HG02759 (cell line): ENCODE measurements at regions not wholly inside any gene's neighbourhood (a gene's known extent, or its start where the extent isn't known, plus 50 kb on each side); places are given as distances from the start of the nearest gene placed in this dataset.

ENCODE experiments used
- ATAC-seq: cut with Tn5 transposase; IDR thresholded peaks from one replicate; pipeline ENCODE4 v1.9.1; 2021; ENCODE audit warnings: mild to moderate bottlenecking, moderate library complexity; ENCODE audit not compliant: unreplicated experiment

DNA sequence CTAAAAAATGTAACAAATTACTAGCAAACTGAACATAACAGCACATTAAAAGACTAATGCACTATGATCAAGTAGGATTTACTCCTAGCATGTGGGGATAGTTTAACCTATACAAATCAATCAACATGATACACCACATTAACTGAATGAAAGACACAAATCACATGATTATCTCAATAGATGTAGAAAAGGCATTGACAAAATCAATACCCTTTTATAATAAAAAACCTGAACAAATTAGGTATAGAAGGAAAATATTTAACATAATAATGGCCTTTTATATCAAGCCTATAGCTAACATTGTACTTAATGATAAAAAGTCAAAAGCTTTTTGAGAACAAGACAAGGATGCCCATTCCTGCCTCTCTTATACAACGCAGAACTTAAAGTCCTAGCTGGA, 540.0 kb downstream of the RERGL start:
- ATAC-seq = no peak

DNA sequence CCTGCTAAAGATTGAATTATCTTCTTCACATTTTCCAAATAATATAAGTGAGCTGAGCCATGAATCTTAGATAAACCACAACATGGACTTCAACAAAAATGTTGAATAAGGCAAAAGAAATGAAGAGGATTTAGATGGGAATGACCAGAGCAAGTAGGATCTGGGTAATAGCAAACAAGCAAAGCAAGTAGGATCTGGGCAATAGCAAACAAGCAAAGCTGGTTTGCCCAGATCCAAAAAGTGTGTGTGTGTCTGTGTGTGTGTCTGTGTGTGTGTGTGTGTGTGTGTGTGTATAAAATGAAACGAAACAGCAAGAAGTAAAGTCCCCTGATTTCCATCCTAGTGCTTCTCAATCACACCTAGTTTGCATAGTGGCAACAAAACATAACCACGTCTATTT, 549.1 kb downstream of the RERGL start:
- ATAC-seq = no peak

DNA sequence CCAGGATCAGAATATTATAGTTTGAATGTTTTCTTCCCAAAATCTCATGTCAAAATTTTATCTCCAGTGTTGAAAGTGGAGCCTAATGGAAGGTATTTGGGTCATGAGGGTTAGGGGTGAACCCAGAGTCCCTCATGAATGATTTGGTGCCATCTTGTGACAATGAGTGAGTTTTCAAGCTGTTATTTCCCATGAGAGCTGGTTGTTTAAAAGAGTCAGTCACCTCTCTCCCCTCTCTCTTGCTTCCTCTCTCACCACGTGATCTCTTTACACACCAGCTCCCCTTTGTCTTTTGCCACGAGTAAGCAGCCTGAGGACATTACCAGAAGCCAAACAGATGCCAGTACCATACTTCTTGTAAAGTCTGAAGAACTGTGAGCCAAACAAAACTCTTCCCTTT, 561.6 kb downstream of the RERGL start:
- no peak for ATAC-seq

DNA sequence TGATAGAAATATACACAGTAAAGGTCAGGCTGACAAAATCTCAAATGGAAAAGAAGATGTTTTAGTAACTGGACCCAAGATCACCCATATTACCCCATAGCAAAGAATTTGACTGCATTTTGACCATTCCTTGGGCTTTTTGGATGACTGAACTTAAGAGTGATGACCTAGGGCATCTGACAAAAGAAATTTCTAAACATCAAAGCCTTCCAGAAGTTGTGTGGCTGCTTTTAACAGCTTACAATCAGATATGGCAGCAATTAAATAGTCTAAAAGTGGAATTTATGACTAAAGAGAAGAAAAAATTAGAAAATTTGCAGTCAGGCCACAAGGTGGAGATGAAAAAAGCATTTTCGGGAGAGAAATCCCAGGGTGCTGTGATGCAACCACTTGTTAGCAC, 563.0 kb downstream of the RERGL start:
- no peak for ATAC-seq

DNA sequence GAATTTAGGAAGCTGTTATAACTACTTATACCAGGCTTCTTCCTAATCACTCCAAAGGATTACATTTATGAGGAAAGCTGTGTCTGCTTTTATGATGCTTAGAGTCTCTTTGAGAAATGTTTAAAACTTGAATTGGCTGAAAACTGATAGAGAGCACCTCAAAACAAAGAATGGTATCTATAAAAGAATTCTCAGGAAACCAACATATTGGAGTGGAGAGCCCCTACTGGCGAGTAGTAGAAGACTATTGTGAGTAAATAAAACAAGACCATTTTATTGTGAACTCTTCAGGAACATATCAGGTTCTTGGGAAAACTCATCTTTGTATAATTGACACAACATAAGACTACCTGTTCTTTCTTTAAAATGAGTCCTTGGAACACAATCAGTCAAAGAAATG, 578.6 kb downstream of the RERGL start:
- no peak for ATAC-seq

DNA sequence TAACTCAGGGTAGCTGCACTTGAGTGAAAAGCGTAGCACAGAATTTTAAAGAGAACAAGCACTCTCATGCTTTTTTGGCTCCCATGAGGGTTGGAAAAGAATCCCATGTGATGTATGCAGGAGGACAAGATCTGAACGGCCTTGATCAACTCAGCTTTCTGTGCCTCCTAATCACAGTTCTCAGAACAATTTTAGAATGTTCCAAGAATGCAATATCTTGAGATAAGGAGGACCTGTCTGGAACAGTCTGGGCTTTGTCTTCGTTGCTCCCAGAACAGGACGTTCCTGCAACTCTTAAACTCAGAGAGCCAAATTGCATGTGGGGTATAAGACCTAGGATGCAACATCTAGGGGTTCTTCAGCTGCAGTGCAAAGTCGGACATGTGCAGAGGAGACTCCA, 582.7 kb downstream of the RERGL start:
- no peak for ATAC-seq

DNA sequence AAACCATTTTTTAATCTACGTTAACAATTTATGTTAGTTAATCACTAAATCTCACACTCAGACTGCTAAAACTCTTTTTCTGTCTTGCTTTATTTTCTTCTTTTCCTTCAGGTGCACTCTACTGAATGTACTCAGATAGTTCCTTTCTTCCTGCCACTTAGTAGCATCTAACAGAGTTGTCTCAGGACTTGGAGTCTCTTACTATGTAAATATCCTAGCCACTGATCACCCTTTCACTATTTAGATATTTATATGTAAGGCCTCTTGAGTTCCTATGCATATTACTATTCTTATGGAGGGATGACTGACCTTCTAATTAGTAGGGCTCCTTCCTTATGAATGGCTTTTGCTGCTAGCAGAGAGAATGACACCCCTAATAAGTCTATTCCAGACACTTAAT, 586.3 kb downstream of the RERGL start:
- no peak for ATAC-seq

DNA sequence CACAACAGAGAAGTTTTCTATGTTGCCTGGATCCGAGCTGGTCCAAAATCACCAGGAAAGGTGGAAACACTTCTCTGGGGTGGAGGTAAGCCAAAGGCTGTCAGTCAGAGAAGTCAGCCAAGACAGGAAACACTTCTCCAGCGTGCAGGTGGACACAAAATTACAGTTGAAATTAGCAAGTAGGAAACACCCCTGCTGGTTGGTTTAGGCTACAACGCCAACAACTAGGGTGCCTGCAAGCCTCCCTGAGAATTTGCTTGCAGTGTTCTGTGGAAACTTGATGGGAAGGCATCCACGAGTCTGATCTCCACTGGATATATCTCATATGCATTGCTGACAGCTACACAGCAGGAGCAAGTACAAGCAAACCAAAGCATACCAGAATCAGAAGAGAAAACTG, 600.5 kb downstream of the RERGL start:
- ATAC-seq = no peak

DNA sequence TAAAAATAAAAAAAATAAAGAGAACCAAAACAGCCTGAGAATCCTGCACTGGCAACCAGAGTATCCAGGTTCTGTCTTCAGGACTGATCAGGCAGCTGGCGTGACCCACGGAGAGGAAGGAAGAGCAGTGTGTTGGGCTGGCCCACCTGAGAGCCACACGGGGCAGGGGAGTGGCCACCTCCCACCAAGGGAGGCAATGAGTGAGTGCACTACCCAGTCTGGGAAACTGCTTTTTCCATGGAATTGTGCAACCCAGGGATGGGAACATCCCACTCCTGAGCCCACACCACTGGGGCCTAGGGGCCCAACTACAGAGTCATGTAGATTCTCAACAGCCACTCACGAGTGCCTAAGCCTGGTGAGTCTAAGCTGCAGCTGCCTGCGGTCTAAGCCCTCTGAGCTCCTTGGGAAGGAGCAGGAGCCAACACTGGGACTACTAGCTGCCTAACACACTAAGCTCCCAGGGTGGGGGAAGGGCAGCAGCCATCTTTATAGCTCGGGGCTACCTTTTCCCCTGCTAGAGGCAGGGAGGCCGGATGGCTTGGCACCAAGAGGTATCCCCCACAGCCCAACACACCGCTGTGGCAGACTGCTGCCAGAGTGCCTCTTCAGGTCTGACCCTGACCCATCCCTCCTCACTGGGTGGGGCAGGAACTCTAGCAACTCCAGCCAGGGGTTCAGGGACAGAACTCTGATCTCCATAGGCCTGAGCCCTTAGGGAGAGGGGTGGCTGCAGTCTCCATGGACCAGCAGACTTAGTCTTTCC, 610.9 kb downstream of the RERGL start:
- ATAC-seq = no peak

DNA sequence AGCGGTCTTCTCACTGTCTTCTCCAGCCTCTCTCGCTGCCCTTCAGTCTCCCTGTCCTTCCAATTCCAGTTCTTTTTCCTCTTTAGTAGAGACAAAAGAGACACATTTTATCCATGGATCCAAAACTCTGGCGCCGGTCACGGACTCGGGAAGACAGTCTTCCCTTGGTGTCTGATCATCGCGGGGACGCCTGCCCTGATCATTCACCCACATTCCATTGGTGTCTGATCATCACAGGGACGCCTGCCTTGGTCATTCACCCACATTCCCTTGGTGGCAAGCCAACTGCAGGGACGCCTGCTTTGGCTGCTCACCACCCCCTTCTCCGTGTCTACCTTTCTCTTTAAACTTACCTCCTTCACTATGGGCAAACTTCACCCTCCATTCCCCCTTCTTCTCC, 619.5 kb downstream of the RERGL start:
- no peak for ATAC-seq

DNA sequence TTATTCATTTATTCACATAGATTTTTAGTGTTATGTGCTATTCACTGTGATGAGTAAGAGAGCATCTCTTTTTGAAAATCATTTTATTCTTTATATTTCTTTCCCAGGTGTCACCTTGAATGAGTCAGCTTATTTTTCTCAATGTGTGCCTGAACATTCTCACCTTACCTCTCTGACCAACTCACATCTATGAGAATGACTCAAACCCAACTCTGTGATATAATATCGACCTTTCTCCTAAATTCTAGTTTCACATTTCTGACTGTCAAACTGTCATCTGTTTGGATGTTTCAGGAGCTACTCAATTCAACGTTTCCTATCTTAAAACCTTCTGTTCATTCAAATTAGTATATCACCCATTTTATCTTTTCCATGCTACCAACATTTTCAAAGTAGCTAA, 630.8 kb downstream of the RERGL start:
- no peak for ATAC-seq

DNA sequence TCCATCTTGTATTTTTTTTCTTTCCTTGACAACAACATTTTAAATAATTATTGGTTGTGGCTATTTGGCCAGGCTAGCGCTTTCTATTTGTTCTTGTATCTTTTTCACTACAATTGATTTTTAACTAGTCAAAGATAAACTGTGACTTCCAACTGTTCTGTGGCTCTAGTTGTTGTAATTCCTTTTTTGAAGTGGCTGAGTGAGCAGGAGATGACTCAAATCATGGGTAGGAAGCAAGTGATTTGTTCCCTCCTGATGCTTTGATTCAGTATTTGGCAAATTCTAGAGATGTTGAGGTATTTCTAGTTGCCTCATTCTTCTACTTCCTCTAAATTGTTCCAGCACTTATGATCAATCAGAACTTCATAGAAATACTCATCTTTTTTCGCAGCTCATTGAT, 633.5 kb downstream of the RERGL start:
- no peak for ATAC-seq

DNA sequence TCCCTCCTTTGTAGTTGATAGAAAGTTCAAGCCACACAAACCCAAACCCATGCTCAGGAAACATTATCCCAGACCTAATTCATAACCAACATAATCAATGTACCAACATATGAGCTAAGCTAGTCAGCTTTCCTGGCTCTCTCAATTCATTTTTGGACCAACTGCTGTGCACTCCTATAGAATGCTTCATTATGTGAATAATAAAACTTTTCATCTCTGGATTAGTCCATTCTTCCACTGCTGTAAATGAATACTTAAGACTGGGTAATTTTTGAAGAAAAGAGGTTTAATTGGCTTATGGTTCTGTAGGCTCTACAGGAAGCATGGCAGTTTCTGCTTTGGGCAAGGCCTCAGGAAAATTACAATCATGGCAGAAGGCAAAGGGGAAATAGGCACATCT, 651.9 kb downstream of the RERGL start:
- no peak for ATAC-seq

DNA sequence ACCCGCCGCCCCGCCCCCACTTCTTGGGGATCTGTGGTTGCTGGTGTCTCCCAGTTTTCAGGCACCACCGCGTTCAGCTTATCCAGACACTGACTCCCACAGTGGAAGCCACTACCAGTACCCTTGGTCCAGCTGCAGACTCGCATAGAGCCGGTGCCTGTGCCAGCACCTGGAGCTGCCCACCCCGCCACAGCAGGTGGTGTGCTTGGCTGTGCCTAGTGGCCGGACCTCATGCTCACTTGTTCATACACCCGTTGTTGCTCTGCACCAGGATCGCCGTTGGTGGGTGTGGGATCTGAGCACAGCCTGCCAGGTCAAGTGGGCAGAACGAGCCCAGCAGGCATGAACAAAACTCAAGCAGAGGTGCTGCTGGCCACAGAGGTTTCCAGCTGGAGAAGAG, 673.2 kb downstream of the RERGL start:
- ATAC-seq = no peak

DNA sequence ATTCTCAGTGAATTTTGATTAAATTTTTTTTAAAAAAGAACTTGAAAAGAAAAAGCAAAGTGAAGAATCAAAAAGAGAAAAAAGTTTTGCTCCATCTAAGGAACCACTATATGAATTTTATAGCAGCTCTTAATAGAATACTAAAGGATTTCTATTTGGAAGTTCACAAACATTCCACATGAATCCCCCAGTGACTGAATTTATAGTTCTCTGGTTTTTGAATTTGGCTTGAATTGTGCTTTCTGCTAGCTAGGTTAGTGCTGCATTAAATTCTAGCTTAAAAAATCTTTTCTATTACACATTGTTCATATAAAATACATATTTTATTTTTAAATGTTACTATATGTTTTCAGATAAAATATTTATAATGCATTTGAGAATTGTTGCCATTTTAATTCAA, 675.4 kb downstream of the RERGL start:
- no peak for ATAC-seq

DNA sequence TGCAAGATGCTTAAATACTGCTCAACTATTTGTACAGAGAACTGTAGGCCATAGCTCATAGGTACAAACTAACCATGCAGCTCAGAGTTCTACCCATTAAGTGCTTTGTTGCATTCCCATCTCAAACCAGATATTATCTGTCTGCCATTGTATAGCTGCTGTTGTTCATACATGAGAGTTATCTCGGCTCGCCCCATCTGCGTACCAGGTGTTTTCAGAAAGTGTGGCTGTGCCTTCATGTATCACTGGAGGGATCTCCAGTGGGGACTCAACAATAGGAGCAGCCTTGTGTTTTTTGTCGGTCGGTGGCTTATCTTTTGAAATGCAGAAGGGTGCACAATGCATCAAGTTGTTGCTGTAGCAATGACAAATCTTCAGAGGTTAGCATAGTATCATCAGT, 678.3 kb downstream of the RERGL start:
- ATAC-seq = no peak

DNA sequence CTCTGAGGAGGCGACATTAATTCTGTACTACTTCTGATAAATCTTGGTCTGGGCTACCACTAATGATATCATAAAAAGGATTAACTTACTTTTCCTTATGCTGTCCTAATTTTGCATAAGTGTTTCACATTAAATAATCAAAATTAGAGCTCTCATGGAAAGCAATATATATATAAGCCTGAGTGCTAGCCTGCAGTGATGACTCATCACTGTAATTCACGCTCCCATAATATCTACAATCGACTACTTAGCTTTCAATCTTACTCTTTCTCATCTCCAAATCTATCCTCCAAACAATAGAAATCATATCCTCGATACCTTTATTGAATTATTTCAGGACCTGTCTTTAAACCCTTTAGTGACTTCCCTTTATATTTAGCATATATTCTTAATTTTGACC, 701.3 kb downstream of the RERGL start:
- ATAC-seq = no peak

DNA sequence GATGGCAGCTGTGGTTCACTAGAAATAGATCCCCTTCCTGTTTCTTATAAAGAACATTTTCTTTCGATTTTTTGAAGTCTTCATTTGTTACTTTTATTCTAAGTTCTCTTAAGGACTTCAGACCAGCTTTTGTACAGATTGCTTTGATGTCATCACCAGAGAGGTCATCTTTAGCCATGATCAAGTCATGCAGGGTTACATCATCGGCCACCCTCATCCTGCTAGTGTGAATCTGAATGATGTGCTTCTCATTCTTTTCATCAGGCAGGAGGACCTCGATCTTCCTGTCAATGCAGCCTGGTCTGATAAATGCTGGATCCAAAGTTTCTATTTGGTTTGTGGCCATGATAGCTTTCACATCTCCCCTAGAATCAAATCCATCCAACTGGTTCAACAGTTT, 706.7 kb downstream of the RERGL start:
- no peak for ATAC-seq

DNA sequence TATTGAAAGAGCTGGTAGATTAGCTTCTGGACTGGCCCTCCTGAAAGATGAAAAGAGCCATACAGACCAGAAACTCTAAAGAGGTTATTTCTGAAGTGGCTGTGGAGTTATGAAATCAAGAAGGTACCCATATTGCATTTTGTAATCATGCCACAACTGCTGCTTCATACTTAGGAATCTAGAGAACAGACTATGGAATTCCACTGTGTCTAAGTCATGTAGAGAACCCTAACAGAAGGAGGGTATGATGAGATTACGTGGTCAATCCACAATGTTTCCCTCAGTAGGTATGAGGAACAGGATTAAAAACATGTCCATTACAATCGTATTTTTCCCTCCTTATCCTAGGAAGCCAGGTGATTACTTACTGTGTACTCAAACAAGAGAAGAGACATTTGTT, 708.8 kb downstream of the RERGL start:
- no peak for ATAC-seq

DNA sequence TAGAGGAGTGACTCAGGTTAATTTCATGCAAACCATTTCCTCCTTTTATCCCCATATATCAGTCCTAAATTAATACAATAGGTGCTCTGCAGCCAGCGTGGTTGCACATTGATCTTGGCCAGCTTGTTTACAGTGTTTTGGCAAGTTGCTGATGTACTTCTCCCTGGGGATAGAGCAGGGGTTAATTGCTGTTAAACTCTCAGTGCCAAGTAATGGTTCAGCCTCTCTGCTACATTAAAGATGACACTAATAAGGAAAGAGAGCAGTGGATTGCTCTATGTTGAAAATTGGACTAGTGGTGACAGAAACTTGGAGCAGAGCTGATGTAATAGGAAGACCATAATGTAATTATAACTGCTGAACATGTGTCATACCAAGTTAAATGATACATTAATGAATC, 717.5 kb downstream of the RERGL start:
- no peak for ATAC-seq

DNA sequence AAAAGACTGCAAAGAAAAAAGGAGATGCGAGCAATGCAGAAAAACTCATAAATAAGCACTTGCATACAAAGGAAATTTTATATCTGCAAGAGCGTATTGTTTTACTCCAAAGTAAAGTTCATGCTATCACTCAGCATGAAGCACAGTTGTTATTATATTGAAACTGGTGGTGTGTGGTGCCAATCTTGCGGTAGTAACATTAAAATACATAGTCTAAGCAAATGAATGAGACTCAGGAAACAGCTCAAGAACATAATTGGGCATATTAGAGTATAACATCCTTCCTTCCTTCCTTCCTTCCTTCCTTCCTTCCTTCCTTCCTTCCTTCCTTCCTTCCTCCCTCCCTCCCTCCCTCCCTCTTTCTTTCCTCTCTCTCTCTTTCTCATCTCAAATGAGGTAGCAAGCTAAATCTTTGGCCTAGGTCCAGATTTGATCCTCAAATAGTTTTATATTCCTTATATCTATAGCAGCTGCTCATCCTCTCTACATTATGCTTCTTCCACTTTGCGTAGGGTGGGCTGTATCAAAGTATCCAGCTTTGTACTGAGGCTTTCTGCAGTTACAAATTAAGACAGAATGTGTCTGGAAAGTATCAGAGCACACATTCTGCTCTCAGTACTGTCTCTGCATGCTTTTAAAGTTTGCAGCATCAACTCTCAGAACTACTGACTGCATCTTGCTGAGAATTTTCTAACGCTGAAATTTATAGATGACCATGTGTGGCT, 718.3 kb downstream of the RERGL start:
- ATAC-seq = no peak

DNA sequence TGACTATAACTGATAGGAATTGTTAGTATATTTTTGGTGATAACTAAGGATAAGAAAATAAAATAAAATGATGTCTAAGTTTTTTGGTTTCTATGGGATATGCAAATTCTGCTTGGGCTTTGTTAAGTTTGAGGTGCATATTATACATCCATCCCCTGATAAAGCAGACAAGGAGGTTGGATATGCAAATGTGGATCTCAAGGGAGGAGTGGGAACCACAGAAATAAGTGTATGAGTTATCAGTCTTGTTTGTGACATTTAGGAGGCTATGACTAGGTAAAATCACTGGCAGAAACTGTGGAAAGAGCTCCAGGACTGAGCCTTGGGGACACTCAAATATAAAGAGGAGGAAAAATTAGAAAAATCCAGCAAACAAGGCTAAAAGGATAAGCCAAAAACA, 719.4 kb downstream of the RERGL start:
- ATAC-seq = no peak

DNA sequence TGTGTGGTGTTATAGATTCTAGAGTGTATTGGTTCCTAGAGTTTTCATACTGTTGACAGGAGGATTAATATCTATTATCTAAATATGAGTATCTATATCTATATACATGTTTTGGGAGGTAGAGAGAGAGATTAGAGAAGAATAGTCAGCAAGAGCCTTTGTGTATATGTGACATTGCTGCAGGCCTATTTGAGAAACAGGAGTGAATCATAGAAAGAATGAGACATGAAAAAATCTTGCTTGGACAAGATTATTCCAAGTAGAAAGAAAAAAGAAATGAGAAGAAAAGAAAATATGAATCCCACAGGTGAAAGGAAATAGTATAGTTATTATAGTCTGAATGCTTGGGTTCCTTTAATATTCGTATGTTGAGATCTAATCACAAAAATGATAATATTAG, 720.4 kb downstream of the RERGL start:
- no peak for ATAC-seq
